ENCODE measurements at regions not wholly inside any gene's neighbourhood (a gene's known extent, or its start where the extent isn't known, plus 50 kb on each side); places are given as distances from the start of the nearest gene placed in this dataset.

- TF ChIP-seq CTCF (IDR thresholded peaks at IDR 0.05; ENCODE audit: insufficient read depth, low read depth, low read length) (no peak), EZH2 (IDR thresholded peaks at IDR 0.05; ENCODE audit: insufficient read depth, low read length) (no peak)
Measured at GRCh38 chr17:34853924-34854323, 107.3 kb downstream of the CCT6B start.
